EH (cell line): ENCODE measurements at regions not wholly inside any gene's neighbourhood (a gene's known extent, or its start where the extent isn't known, plus 50 kb on each side); places are given as distances from the start of the nearest gene placed in this dataset.
"Not testable (repeated sequence)": the region's sequence is repeated elsewhere in the genome, so short reads cannot be mapped to it uniquely, and the experiment has no call there.

Experiments
- DNase-seq: peaks from one replicate; pipeline ENCODE4 v3.0.0-alpha.2; 2015; ENCODE audit warnings: low read depth

- no peak for DNase-seq
Observed at GRCh38 chr16:79977940-79978836, 377.7 kb upstream of the MAF start.

- DNase-seq: no peak
Observed at GRCh38 chr16:79973320-79973719, 372.8 kb upstream of the MAF start.

GRCh38 chr16:79972053-79972704 lies 371.6 kb upstream of the MAF start:
- no peak for DNase-seq

- no peak for DNase-seq
Observed at GRCh38 chr16:79971237-79971572, 370.7 kb upstream of the MAF start.

GRCh38 chr16:79970551-79971236 lies 370.2 kb upstream of the MAF start:
- peak; percentile 2 for DNase-seq

GRCh38 chr16:79970087-79970486 lies 369.6 kb upstream of the MAF start:
- no peak for DNase-seq

- DNase-seq: no peak
Observed at GRCh38 chr16:79969458-79969857, 368.9 kb upstream of the MAF start.

- DNase-seq: no peak
Observed at GRCh38 chr16:79966226-79966625, 365.7 kb upstream of the MAF start.

GRCh38 chr16:79965718-79966117 lies 365.2 kb upstream of the MAF start:
- no peak for DNase-seq

GRCh38 chr16:79964104-79964503 lies 363.6 kb upstream of the MAF start:
- DNase-seq: no peak

GRCh38 chr16:79962962-79963361 lies 362.4 kb upstream of the MAF start:
- no peak for DNase-seq

GRCh38 chr16:79959226-79959625 lies 358.7 kb upstream of the MAF start:
- no peak for DNase-seq

- no peak for DNase-seq
Observed at GRCh38 chr16:79954921-79955705, 354.6 kb upstream of the MAF start.

GRCh38 chr16:79950932-79951719 lies 350.6 kb upstream of the MAF start:
- DNase-seq: no peak

GRCh38 chr16:79949417-79949816 lies 348.9 kb upstream of the MAF start:
- DNase-seq: no peak

- no peak for DNase-seq
Observed at GRCh38 chr16:79947771-79948170, 347.2 kb upstream of the MAF start.

GRCh38 chr16:79946252-79946651 lies 345.7 kb upstream of the MAF start:
- DNase-seq: no peak

GRCh38 chr16:79943736-79944135 lies 343.2 kb upstream of the MAF start:
- peak; percentile 6 for DNase-seq

- DNase-seq: no peak
Observed at GRCh38 chr16:79938575-79938974, 338.0 kb upstream of the MAF start.

GRCh38 chr16:79937671-79938070 lies 337.1 kb upstream of the MAF start:
- not testable (repeated sequence) for DNase-seq

- no peak for DNase-seq
Observed at GRCh38 chr16:79933603-79934002, 333.1 kb upstream of the MAF start.
